SK-N-SH (cell line): ENCODE measurements at regions not wholly inside any gene's neighbourhood (a gene's known extent, or its start where the extent isn't known, plus 50 kb on each side); places are given as distances from the start of the nearest gene placed in this dataset.

Experiments
- CTCF ChIP-seq: fragments of 200-600 bp; sonication (generic); IDR thresholded peaks from 2 replicates; pipeline ENCODE4 v1.6.1; 2017; ENCODE audit warnings: antibody characterized with exemption, mild to moderate bottlenecking, moderate library complexity
- ELF1 ChIP-seq: IDR thresholded peaks from 2 replicates; pipeline ENCODE4 v1.4.0; 2012
- EP300 ChIP-seq, 2 experiments: IDR thresholded peaks; 2 replicates each; pipeline versions ENCODE4 v1.4.0 to v1.6.1; 2012; ENCODE audit warnings: borderline replicate concordance in 1 of 2, low read depth in 1 of 2, low read length in 1 of 2
- EZH2phosphoT487 ChIP-seq: fragments of 200-600 bp; sonication (generic); IDR thresholded peaks from 2 replicates; pipeline ENCODE4 v1.6.1; 2017; ENCODE audit warnings: low read depth, mixed run types, mild to moderate bottlenecking, antibody characterized with exemption, moderate library complexity, borderline replicate concordance
- GATA2 ChIP-seq: sonication (generic); formaldehyde crosslinking; IDR thresholded peaks from 2 replicates; pipeline ENCODE4 v1.5.0; 2020; ENCODE audit warnings: mild to moderate bottlenecking, missing genetic modification reagents
- MXI1 ChIP-seq: IDR thresholded peaks from 2 replicates; pipeline ENCODE4 v1.6.1; 2012; ENCODE audit warnings: mild to moderate bottlenecking, low read depth, low read length, improper control_type of control experiment
- POLR2AphosphoS5 ChIP-seq: IDR thresholded peaks from 2 replicates; pipeline ENCODE4 v1.6.1; 2012; ENCODE audit warnings: low read depth, low read length
- RCOR1 ChIP-seq: fragments of 150-350 bp; IDR thresholded peaks from 2 replicates; pipeline ENCODE4 v1.6.1; 2017; ENCODE audit warnings: antibody characterized with exemption, low read length
- SMC3 ChIP-seq: IDR thresholded peaks from 2 replicates; pipeline ENCODE4 v1.6.1; 2012; ENCODE audit warnings: low read depth, low read length, improper control_type of control experiment
- TAF1 ChIP-seq: IDR thresholded peaks from 2 replicates; pipeline ENCODE4 v1.6.1; 2012; ENCODE audit warnings: low read depth, mild to moderate bottlenecking, low read length, moderate library complexity, borderline replicate concordance
- TF ChIP-seq, protein P1 (sequence below): IDR thresholded peaks from 2 replicates; pipeline ENCODE4 v1.4.0; 2012; ENCODE audit warnings: low read depth
- TF ChIP-seq, protein P2 (sequence below): IDR thresholded peaks from 2 replicates; pipeline ENCODE4 v1.4.0; 2012; ENCODE audit warnings: low read depth, borderline replicate concordance

- TF ChIP-seq CTCF (no peak), RCOR1 (no peak), POLR2AphosphoS5 (no peak), MXI1 (no peak), EP300 (IDR thresholded peaks at IDR 0.05; ENCODE audit: borderline replicate concordance in 1 of 2, low read depth in 1 of 2, low read length in 1 of 2) (no peak), TAF1 (no peak), SMC3 (no peak), ELF1 (no peak), EZH2phosphoT487 (no peak), GATA2 (no peak)
- TF ChIP-seq, protein P1, sequence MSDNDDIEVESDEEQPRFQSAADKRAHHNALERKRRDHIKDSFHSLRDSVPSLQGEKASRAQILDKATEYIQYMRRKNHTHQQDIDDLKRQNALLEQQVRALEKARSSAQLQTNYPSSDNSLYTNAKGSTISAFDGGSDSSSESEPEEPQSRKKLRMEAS, result no peak
- TF ChIP-seq, protein P2, sequence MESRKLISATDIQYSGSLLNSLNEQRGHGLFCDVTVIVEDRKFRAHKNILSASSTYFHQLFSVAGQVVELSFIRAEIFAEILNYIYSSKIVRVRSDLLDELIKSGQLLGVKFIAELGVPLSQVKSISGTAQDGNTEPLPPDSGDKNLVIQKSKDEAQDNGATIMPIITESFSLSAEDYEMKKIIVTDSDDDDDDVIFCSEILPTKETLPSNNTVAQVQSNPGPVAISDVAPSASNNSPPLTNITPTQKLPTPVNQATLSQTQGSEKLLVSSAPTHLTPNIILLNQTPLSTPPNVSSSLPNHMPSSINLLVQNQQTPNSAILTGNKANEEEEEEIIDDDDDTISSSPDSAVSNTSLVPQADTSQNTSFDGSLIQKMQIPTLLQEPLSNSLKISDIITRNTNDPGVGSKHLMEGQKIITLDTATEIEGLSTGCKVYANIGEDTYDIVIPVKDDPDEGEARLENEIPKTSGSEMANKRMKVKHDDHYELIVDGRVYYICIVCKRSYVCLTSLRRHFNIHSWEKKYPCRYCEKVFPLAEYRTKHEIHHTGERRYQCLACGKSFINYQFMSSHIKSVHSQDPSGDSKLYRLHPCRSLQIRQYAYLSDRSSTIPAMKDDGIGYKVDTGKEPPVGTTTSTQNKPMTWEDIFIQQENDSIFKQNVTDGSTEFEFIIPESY, result no peak
These were observed 473.1 kb downstream of the KLF12 start for GRCh38 chr13:73661066-73661465.
